Right lobe of liver (tissue), 4 donors: ENCODE measurements at regions not wholly inside any gene's neighbourhood (a gene's known extent, or its start where the extent isn't known, plus 50 kb on each side); places are given as distances from the start of the nearest gene placed in this dataset.
"Not testable (repeated sequence)": the region's sequence is repeated elsewhere in the genome, so short reads cannot be mapped to it uniquely, and the experiment has no call there.

Experiments
- CTCF ChIP-seq, 4 donors: fragments of 200-600 bp in 3 of 4; fragments of 450-650 bp in 1 of 4; IDR thresholded peaks; one replicate each; pipeline versions ENCODE4 v1.5.1 to v1.8.0; 2016 to 2022; ENCODE audit warnings: antibody characterized with exemption in 4 of 4, mild to moderate bottlenecking in 2 of 4
- POLR2A ChIP-seq: fragments of 450-650 bp; IDR thresholded peaks from one replicate; pipeline ENCODE4 v1.6.1; 2017; ENCODE audit warnings: antibody characterized with exemption, mild to moderate bottlenecking
- donor health status: DM: no; HTN: no; CAD: no.
- donor health status: DM: no; HTN: no; CAD: no.
- donor health status: DM: no; HTN: yes; CAD: no.

GRCh38 chr11:69590088-69590487 is 50.9 kb upstream of the CCND1 start:
- not testable (repeated sequence) for TF ChIP-seq POLR2A; CTCF (IDR thresholded peaks at IDR 0.05)
